GM13976 (cell line): ENCODE measurements at regions not wholly inside any gene's neighbourhood (a gene's known extent, or its start where the extent isn't known, plus 50 kb on each side); places are given as distances from the start of the nearest gene placed in this dataset.

Experiments
- DNase-seq: peaks from one replicate; pipeline ENCODE4 v3.0.0; 2012; ENCODE audit warnings: low spot score
- CTCF ChIP-seq: IDR thresholded peaks from 2 replicates; pipeline ENCODE4 v1.5.1; 2012; ENCODE audit warnings: borderline replicate concordance, mild to moderate bottlenecking; ENCODE audit not compliant: insufficient read depth; ENCODE audit errors: extremely low read depth, missing control alignments, control extremely low read depth
- in situ Hi-C: fragments of 300-500 bp; cut with MboI; formaldehyde crosslinking; loops from one replicate; pipeline ENCODE4 v1.12.0; 2022; ENCODE audit warnings: low sequenced_read_pairs, mixed read lengths, inconsistent platforms; ENCODE audit not compliant: unreplicated experiment

- in situ Hi-C loops: no loop called here
- DNase-seq: no peak
- no peak for TF ChIP-seq CTCF
Measured at GRCh38 chr18:61738488-61738887, 154.3 kb downstream of the RNF152 start.

GRCh38 chr18:61738042-61738441, 154.8 kb downstream of the RNF152 start:
- DNase-seq: no peak
- in situ Hi-C loops: no loop called here

GRCh38 chr18:61736133-61736532, 156.7 kb downstream of the RNF152 start:
- in situ Hi-C loops: no loop called here
- TF ChIP-seq CTCF: no peak
- DNase-seq: no peak

More at GRCh38 chr18:61738042-61738441, 154.8 kb downstream of the RNF152 start:
- TF ChIP-seq CTCF: no peak

- TF ChIP-seq CTCF: no peak
- no peak for DNase-seq
- in situ Hi-C loops: no loop called here
Measured at GRCh38 chr18:61735564-61736102, 157.2 kb downstream of the RNF152 start.

GRCh38 chr18:61734396-61734795, 158.4 kb downstream of the RNF152 start:
- TF ChIP-seq CTCF: no peak
- in situ Hi-C loops: no loop called here

GRCh38 chr18:61732854-61733253, 160.0 kb downstream of the RNF152 start:
- in situ Hi-C loops: no loop called here
- no peak for DNase-seq

More at GRCh38 chr18:61734396-61734795, 158.4 kb downstream of the RNF152 start:
- no peak for DNase-seq

More at GRCh38 chr18:61732854-61733253, 160.0 kb downstream of the RNF152 start:
- TF ChIP-seq CTCF: no peak
